HG02798 (cell line): ENCODE measurements at regions not wholly inside any gene's neighbourhood (a gene's known extent, or its start where the extent isn't known, plus 50 kb on each side); places are given as distances from the start of the nearest gene placed in this dataset.
"Not testable (repeated sequence)": the region's sequence is repeated elsewhere in the genome, so short reads cannot be mapped to it uniquely, and the experiment has no call there.

ENCODE experiments used
- ATAC-seq: cut with Tn5 transposase; IDR thresholded peaks from one replicate; pipeline ENCODE4 v1.9.1; 2021; ENCODE audit warnings: mild to moderate bottlenecking; ENCODE audit not compliant: unreplicated experiment, poor library complexity

GRCh38 chr2:185618625-185619024, 120.0 kb upstream of the FSIP2 start:
- ATAC-seq = no peak

DNA sequence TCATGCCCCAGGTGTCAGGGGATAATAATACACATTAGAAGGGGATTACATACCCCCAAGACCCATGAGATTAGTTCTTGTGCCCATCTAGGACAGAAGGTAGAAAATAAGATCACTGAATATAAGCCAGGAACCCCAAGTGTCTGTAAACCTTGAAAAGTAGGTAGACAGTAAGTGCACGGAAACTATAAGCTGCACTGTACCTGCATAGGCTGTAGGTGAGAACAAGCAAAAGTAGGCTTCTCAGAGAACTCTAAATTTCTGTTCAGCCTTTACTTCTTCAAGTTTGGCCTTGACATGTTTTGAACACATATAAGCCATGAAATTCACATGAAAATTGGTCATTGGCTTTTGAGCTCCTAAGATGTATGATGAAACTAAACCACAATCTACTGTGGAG, 113.0 kb upstream of the FSIP2 start:
- no peak for ATAC-seq

DNA sequence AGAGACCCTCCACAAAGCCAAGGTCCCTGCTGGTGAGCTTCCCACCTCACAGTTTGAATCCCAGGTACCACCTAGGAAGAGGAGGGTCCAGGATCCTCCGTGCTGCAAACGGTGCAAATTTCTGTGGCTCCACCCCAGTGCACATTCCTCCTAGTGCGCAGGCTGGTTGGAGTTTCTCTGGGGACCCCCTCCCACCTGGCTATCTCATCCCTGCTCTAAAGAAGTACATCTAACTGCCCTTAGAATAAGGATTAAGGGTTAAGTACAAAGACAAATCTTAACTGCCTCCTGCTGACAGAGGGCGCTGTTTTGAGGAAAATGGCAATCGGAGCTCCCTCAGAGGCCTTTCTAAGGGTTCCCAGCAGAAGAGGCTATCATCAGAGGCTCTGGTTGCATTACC, 109.6 kb upstream of the FSIP2 start:
- ATAC-seq = peak; percentile 80

- ATAC-seq = no peak
Measured at GRCh38 chr2:185633621-185634020, 105.0 kb upstream of the FSIP2 start.

GRCh38 chr2:185638771-185639170, 99.8 kb upstream of the FSIP2 start:
- no peak for ATAC-seq

GRCh38 chr2:185640588-185640987, 98.0 kb upstream of the FSIP2 start:
- no peak for ATAC-seq

DNA sequence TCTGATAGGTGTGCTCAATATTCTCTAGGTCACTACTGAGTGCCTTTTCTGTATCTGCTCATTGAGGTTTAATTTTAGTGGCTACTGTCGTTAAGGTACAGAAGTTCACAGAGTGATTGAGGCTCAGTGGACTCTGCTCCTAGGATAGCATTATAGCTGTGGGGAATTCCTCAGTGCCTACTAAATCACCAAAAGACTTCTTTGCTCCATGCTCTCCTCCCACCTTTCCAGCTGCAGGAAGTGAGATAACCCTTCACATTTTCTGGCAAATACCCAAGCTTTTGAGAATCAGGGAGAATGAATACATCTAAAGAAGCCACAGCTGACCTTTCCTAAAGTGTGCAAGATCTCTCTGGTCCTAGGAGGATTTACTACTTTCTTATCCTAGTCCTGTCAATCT, 95.2 kb upstream of the FSIP2 start:
- no peak for ATAC-seq

DNA sequence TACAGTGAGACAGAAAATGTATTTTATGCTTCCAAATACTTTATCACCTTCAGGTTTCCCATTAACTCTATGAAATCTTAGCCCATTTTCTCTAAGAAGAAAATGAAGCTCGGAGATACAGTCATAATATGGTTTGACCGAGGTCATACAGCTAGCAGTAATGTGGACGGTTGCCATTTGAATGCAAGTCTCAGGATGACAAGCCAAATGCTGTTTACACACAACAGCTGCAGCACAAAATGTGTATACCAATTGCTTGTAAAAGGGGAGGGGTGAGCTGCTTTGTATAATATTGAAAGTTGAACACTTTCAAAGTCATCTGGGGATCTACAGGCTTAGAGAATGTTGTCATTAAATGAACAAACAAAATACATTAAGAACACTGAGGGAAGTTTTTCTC, 93.8 kb upstream of the FSIP2 start:
- peak; percentile 64 for ATAC-seq

DNA sequence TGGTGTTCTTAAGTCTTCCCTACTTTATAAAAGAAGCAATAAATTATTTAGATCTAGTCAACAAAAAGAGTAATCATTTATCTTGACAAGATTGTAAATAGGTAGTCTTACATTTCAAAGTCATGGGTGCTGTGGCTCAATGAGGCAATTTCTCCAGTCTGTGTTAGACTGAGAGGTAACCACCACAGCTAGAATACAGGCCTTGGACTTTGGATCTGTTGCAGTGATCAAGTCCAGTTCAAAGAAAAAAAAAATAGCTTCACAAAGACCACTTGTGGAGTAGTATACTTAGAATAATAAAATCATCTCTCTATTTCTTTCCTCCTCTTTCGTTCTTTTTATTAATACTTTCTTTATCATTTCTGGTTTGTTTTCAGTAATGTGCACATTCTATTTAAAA, 93.1 kb upstream of the FSIP2 start:
- no peak for ATAC-seq

DNA sequence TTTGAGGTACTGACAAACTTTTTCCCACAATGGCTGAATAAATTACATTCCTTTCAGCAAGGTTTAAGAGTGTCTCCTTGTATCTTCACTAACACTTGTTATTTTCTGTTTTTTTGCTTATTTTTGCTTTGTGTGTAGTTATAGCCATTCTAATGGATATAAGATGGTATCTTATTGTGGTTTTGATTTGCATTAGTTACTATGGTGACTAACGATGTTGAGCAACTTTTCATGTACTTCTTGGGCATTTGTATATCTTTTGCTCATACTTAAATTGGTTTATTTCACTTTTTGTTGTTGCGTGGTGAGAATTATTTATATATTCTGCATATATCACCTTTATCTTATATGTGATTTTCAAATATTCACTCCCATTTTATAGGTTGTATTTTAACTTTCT, 79.9 kb upstream of the FSIP2 start:
- ATAC-seq = no peak

DNA sequence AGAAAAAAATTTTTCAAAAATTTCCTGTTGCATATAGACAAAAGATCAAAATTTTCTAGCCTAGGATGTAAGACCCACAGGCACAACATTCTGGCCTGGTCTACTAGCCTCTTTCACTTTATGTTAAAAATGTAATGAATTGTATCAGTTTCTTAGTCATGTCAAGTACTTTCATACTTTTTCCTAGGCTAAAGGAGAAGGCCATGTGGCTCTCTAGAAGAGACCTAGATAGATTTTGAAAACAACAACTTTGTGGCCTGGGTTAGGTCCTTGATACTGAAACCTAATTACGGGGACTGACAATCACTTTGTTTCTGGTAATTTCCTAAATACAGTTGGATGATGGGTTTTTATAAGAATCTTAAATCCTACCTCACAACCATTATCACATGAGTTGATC, 74.8 kb upstream of the FSIP2 start:
- no peak for ATAC-seq

DNA sequence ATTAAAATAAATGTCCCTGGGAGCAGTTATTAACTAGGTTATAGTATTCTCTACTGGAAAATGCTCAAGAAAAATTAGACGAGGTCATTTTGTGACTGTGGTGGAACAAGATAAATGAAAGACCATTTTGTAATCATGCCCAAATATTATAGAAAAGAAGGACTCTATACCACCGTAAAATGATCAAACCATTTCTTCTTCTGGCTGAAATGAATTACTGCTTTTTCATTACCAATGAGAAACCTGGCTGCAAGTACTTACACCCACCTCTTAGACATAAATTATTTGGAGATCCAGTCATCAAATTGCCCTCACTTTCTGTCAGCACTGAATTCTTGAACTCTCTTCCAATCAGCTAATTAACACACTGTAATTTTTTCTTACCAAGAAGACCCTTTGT, 74.2 kb upstream of the FSIP2 start:
- no peak for ATAC-seq

- no peak for ATAC-seq
Measured at GRCh38 chr2:185665251-185665814, 73.3 kb upstream of the FSIP2 start.

GRCh38 chr2:185667452-185667851, 71.2 kb upstream of the FSIP2 start:
- no peak for ATAC-seq

DNA sequence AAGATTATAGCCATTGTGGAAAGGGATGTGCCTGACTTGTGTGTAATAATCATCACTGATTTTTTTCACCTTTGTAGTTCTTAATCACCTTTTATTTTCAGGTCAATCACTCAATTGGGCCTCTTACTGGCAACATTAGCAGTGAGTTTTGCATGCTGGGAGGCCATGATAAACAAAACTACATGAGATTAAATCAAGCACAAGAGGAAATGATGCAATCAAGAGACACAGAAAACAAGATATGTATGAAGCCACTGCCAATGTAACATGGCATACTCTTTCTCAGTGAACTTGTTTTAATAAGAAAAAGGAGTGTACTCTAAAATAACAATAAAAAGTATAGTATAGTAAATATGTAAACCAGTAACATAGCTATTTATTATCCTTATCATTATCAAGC, 69.9 kb upstream of the FSIP2 start:
- ATAC-seq = no peak

- ATAC-seq = no peak
Measured at GRCh38 chr2:185674232-185674631, 64.4 kb upstream of the FSIP2 start.

- no peak for ATAC-seq
Measured at GRCh38 chr2:185676316-185676715, 62.3 kb upstream of the FSIP2 start.

DNA sequence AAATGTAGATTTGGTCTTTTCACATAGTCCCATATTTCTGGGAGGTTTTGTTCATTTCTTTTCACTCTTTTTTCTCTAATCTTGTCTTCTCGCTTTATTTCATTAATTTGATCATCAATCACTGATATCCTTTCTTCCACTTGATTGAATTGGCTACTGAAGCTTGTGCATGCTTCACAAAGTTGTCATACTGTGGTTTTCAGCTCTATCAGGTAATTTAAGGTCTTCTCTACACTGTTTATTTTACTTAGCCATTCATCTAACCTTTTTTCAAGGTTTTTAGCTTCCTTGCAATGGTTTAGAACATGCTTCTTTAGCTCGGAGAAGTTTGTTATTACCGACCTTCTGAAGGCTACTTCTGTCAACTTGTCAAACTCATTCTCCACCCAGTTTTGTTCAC, 51.6 kb upstream of the FSIP2 start:
- ATAC-seq = not testable (repeated sequence)

DNA sequence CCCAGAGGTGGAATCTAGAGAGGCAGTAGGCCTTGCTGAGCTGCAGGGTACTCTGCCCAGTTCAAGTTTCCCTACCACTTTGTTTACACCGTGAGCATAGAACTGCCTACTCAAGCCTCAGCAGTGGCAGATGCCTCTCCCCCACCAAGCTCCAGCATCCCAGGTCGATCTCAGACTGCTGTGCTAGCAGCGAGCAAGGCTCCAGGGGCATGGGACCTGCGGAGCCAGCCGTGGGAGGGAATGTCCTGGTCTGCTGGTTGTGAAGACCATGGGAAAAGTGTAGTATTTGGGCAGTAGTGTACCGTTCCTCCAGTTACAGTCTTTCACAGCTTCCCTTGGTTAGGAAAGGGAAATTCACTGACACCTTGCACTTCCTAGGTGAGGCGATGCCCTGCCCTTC, 50.6 kb upstream of the FSIP2 start:
- ATAC-seq = no peak
